Activated B cell treated with CpG ODN at 0.5 μM for 24 hours (primary cell): ENCODE measurements at regions not wholly inside any gene's neighbourhood (a gene's known extent, or its start where the extent isn't known, plus 50 kb on each side); places are given as distances from the start of the nearest gene placed in this dataset.

Experiments used
- ATAC-seq: fragments of 200-7000 bp; cut with Tn5 transposase; one replicate; pipeline ENCODE4 v1.10.0; 2021; ENCODE audit warnings: low read depth, mild to moderate bottlenecking, moderate library complexity
- CTCF ChIA-PET: fragments of 350-600 bp; sonication (Branson Sonifier 250); formaldehyde crosslinking; loops from one replicate; lab custom pipeline; 2021; ENCODE audit warnings: antibody characterized with exemption; lab: Charles Lee
- POLR2A ChIA-PET: fragments of 350-600 bp; sonication (Branson Sonifier 250); formaldehyde crosslinking; loops from one replicate; lab custom pipeline; 2021; ENCODE audit warnings: antibody characterized with exemption; lab: Charles Lee
- DNase-seq: peaks from one replicate; pipeline ENCODE4 v3.0.0; 2022
- H3K27ac Mint-ChIP-seq: one replicate; pipeline ENCODE4 v1.8.0; 2020; ENCODE audit warnings: mixed read lengths
- H3K27me3 Mint-ChIP-seq: one replicate; pipeline ENCODE4 v1.8.0; 2021; ENCODE audit warnings: mixed read lengths
- H3K36me3 Mint-ChIP-seq: one replicate; pipeline ENCODE4 v1.8.0; 2021; ENCODE audit warnings: low read depth, mixed read lengths
- H3K4me1 Mint-ChIP-seq: one replicate; pipeline ENCODE4 v1.8.0; 2021; ENCODE audit warnings: mixed read lengths
- H3K4me3 Mint-ChIP-seq: one replicate; pipeline ENCODE4 v1.8.0; 2020; ENCODE audit warnings: mild to moderate bottlenecking, mixed read lengths
- H3K9me3 Mint-ChIP-seq: one replicate; pipeline ENCODE4 v1.8.0; 2020; ENCODE audit warnings: mixed read lengths
- intact Hi-C: fragments of 100-400 bp; cut with micrococcal nuclease; formaldehyde crosslinking; loops from one replicate; pipeline ENCODE4 v1.15.1; 2024
- TF ChIP-seq, protein P1 (sequence below): fragments of 200-600 bp; IDR thresholded peaks from one replicate; pipeline ENCODE4 v1.8.0; 2022; ENCODE audit warnings: antibody characterized with exemption, mild to moderate bottlenecking

DNA sequence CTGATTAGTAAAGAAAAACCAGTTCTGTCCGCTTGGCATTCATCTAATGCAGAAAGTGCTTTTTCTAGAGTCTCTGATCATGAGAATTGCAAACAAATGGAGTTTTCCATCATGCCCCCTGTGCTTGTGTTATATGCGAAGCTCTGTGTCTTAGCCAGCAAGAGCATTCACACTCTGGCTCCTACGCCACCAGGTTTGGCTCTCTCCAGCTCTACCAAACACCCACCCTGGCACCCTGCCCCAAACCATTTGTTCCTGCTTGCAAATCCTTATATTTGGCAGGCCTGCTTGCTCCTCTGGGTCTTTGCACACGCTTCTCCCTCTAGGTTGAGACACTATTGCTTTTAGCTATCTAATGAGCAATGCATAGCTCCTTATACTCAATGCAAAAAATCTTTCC is 204.1 kb upstream of the CYRIA start:
- DNase-seq (no peak), ATAC-seq (no peak)
- TF ChIP-seq, protein P1, sequence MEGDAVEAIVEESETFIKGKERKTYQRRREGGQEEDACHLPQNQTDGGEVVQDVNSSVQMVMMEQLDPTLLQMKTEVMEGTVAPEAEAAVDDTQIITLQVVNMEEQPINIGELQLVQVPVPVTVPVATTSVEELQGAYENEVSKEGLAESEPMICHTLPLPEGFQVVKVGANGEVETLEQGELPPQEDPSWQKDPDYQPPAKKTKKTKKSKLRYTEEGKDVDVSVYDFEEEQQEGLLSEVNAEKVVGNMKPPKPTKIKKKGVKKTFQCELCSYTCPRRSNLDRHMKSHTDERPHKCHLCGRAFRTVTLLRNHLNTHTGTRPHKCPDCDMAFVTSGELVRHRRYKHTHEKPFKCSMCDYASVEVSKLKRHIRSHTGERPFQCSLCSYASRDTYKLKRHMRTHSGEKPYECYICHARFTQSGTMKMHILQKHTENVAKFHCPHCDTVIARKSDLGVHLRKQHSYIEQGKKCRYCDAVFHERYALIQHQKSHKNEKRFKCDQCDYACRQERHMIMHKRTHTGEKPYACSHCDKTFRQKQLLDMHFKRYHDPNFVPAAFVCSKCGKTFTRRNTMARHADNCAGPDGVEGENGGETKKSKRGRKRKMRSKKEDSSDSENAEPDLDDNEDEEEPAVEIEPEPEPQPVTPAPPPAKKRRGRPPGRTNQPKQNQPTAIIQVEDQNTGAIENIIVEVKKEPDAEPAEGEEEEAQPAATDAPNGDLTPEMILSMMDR = no peak
- peaks cover 7% of the 10 kb centered on the region for H3K4me1 Mint-ChIP-seq
- no peaks in the 10 kb centered on the region for H3K36me3 Mint-ChIP-seq
- H3K4me3 Mint-ChIP-seq = no peak overlapping the region
- H3K9me3 Mint-ChIP-seq = no peaks in the 10 kb centered on the region
- H3K27ac Mint-ChIP-seq = no peak overlapping the region
- intact Hi-C loops = no loop called here
- H3K27me3 Mint-ChIP-seq = no peaks in the 10 kb centered on the region
- CTCF ChIA-PET = no interaction called here
- POLR2A ChIA-PET = no interaction called here

DNA sequence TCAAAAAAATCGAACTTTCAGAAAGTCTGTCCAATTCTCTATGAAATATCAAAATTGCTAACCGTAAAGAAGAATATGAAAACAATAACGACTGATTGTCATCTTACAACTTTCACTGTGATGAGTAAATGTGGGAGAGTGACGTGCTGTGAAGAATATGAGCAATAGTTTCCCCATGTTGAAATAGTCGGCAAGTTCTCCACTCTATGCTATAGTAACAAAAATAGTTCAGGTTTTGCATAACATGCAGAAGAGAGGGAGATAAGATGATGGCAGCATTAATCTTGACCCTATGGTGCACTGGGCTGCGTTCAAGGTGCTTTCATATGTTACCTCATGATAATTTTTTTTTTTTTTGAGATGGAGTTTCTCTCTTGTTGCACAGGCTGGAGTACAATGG is 196.8 kb upstream of the CYRIA start:
- Mint-ChIP-seq H3K27me3 (peaks cover 3% of the 10 kb centered on the region), H3K36me3 (no peaks in the 10 kb centered on the region), H3K9me3 (peaks cover 8% of the 10 kb centered on the region), H3K4me1 (no peaks in the 10 kb centered on the region), H3K4me3 (no peak overlapping the region), H3K27ac (no peak overlapping the region)
- intact Hi-C loops = no loop called here
- POLR2A ChIA-PET = no interaction called here
- TF ChIP-seq, protein P1 = no peak
- CTCF ChIA-PET = no interaction called here
- no peak for ATAC-seq
- DNase-seq = no peak

GRCh38 chr2:16861530-16861929 is 195.9 kb upstream of the CYRIA start:
- no peak for ATAC-seq
- Mint-ChIP-seq H3K27ac (no peak overlapping the region), H3K36me3 (no peaks in the 10 kb centered on the region), H3K9me3 (peaks cover 8% of the 10 kb centered on the region), H3K4me1 (no peaks in the 10 kb centered on the region), H3K4me3 (no peak overlapping the region), H3K27me3 (peaks cover 3% of the 10 kb centered on the region)
- ChIA-PET CTCF (no interaction called here), POLR2A (no interaction called here)
- TF ChIP-seq, protein P1 = no peak
- intact Hi-C loops = no loop called here
- DNase-seq = no peak

DNA sequence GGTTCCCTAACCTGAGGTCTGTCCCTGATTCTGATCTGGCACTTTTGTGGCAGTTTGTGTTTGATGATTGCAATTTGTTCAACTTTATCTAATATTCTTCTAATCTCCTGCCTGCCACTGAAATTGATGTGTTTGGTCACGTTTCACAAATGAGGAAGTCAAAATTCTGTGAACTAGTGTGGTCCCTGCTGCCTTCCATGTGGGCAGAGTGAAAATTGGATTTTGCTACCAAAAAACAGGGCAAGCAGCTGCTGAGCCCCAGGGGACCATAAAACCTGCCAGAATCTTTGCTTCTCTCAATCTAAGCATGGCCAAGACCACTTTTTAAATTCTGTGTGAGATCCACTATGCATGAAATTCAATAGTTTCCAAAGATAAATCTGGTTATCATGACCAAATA is 195.5 kb upstream of the CYRIA start:
- CTCF ChIA-PET = no interaction called here
- Mint-ChIP-seq H3K9me3 (peaks cover 8% of the 10 kb centered on the region), H3K27ac (no peak overlapping the region), H3K36me3 (no peaks in the 10 kb centered on the region), H3K27me3 (peaks cover 3% of the 10 kb centered on the region), H3K4me1 (no peaks in the 10 kb centered on the region), H3K4me3 (no peak overlapping the region)
- no peak for ATAC-seq
- TF ChIP-seq, protein P1 = no peak
- no peak for DNase-seq
- POLR2A ChIA-PET = no interaction called here
- intact Hi-C loops = no loop called here

- H3K4me3 Mint-ChIP-seq = no peak overlapping the region
- TF ChIP-seq, protein P1 = no peak
- H3K4me1 Mint-ChIP-seq = no peaks in the 10 kb centered on the region
- ATAC-seq = no peak
- ChIA-PET CTCF (no interaction called here), POLR2A (no interaction called here)
- DNase-seq = no peak
- peaks cover 8% of the 10 kb centered on the region for H3K9me3 Mint-ChIP-seq
- no peaks in the 10 kb centered on the region for H3K36me3 Mint-ChIP-seq
- H3K27ac Mint-ChIP-seq = no peak overlapping the region
- peaks cover 3% of the 10 kb centered on the region for H3K27me3 Mint-ChIP-seq
- intact Hi-C loops = no loop called here
These were observed 195.0 kb upstream of the CYRIA start for GRCh38 chr2:16860627-16861026.
